ENCODE measurements at regions not wholly inside any gene's neighbourhood (a gene's known extent, or its start where the extent isn't known, plus 50 kb on each side); places are given as distances from the start of the nearest gene placed in this dataset.

DNA sequence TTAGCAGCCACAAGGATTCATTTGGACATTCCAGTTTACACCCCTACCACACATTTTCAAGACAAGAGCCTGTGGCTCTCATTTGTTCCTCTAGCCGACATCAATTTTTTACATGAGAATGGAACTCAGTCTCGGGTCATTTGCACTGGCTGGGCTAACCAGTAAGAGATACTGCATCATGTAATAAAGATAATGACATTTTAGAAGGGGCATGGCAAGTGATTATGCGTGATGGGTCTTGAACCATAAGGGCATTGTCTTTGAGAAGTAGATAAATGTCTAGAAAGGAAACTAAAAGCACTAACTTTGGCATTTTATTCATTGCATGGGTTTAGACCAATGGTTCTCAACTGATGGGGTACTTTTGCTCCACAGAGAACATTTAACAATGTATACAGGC is 146.0 kb upstream of the GRM7 start (continued):
- TF ChIP-seq MCM7 (IDR thresholded peaks at IDR 0.05) = no peak
- no peak for TF ChIP-seq ZNF41 (CRISPR knock-in tag; conservative IDR thresholded peaks at IDR 0.05)
- TF ChIP-seq SMARCE1 (IDR thresholded peaks at IDR 0.05) = no peak
- TF ChIP-seq GATAD2B (IDR thresholded peaks at IDR 0.05; ENCODE audit: borderline replicate concordance) = no peak
- TF ChIP-seq ZKSCAN1 (IDR thresholded peaks at IDR 0.05; ENCODE audit: low read depth, low read length) = no peak
- no peak for TF ChIP-seq GTF2E2 (tag; IDR thresholded peaks at IDR 0.05)
- no peak for TF ChIP-seq NR4A1 (CRISPR knock-in tag; IDR thresholded peaks at IDR 0.05)
- no peak for TF ChIP-seq NR4A1 (tag; IDR thresholded peaks at IDR 0.05)
- no peak for TF ChIP-seq ARID2 (IDR thresholded peaks at IDR 0.05)

DNA sequence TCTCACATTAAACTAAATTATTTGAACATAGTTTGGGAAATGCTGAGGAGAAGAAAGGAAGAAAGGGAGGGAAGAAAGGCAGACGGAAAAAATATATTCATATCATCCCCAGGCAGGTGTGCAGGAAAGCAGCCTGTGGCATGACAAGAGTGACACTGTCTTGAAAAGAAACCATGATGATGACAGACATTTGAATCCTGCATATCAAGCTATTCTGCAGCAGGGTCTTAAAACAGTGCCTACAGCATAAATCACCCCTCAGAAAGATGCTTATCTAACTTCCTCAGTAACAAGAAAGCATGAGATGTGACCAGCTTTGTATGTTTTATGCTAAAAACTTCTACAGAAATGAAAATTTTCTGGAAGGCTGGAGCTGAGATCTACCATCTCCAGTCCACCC is 144.5 kb upstream of the GRM7 start:
- in situ Hi-C loops (cut with MboI) (no loop called here), intact Hi-C loops (cut with micrococcal nuclease) (no loop called here)
- Histone ChIP-seq H3K36me3 (ENCODE audit: control insufficient read depth, insufficient read depth, low read length) (peaks cover 18% of the 10 kb centered on the region; the same call in 2 of the 3 replicates), H2AFZ (ENCODE audit: low read depth, low read length) (no peak overlapping the region), H3K9me1 (ENCODE audit: control insufficient read depth, insufficient read depth, low read length) (no peaks in the 10 kb centered on the region), H3K79me2 (ENCODE audit: control insufficient read depth, insufficient read depth, low read length) (no peaks in the 10 kb centered on the region), H3K9me3 (replicated peaks; ENCODE audit: control insufficient read depth, insufficient read depth, low read depth, low read length) (no peaks in the 10 kb centered on the region), H3K27ac (ENCODE audit: extremely low read depth, low read depth, low read length) (no peak overlapping the region), H3K4me1 (replicated peaks in 1 of 2; ENCODE audit: control insufficient read depth in 2 of 2, insufficient read depth in 2 of 2, low read length in 2 of 2) (no peaks in the 10 kb centered on the region), H3K4me2 (ENCODE audit: insufficient read depth, low read length) (no peak overlapping the region), H3K9ac (ENCODE audit: insufficient read depth in 1 of 2, low read depth in 2 of 2, low read length in 2 of 2) (no peak overlapping the region), H4K20me1 (replicated peaks; ENCODE audit: control insufficient read depth, insufficient read depth, low read length) (no peaks in the 10 kb centered on the region), H3K27me3 (ENCODE audit: control insufficient read depth in 2 of 2, insufficient read depth in 2 of 2, low read length in 2 of 2) (no peaks in the 10 kb centered on the region), H3K4me3 (no peak overlapping the region)
- ATAC-seq = no peak
- 73% methylated on average over 1 of the region's 1 CpG for WGBS (ENCODE audit: insufficient coverage, low coverage, missing lambda C conversion rate)
- ChIA-PET CTCF (ENCODE audit: low intra/inter-chr PET ratio) (no interaction called here), POLR2A (no interaction called here)
- DNase-seq (ENCODE audit: extremely low read depth in 1 of 4, low spot score in 3 of 4) = no peak
- no TSS peak for BruUV-seq (replicated peaks)
- TF ChIP-seq, protein P1, sequence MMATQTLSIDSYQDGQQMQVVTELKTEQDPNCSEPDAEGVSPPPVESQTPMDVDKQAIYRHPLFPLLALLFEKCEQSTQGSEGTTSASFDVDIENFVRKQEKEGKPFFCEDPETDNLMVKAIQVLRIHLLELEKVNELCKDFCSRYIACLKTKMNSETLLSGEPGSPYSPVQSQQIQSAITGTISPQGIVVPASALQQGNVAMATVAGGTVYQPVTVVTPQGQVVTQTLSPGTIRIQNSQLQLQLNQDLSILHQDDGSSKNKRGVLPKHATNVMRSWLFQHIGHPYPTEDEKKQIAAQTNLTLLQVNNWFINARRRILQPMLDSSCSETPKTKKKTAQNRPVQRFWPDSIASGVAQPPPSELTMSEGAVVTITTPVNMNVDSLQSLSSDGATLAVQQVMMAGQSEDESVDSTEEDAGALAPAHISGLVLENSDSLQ (IDR thresholded peaks at IDR 0.05) = 0 out of 2 replicates have a peak, but pooled peaks have one; percentile 9
- TF ChIP-seq MEIS2 (IDR thresholded peaks at IDR 0.05; ENCODE audit: partially characterized antibody) (peak; percentile 30), SMAD4 (CRISPR knock-in tag; conservative IDR thresholded peaks at IDR 0.05) (no peak), HIVEP1 (CRISPR knock-in tag; IDR thresholded peaks at IDR 0.05) (no peak)
- FAIRE-seq = no peak
